ENCODE measurements at regions not wholly inside any gene's neighbourhood (a gene's known extent, or its start where the extent isn't known, plus 50 kb on each side); places are given as distances from the start of the nearest gene placed in this dataset.
"Not testable (repeated sequence)": the region's sequence is repeated elsewhere in the genome, so short reads cannot be mapped to it uniquely, and the experiment has no call there.

DNA sequence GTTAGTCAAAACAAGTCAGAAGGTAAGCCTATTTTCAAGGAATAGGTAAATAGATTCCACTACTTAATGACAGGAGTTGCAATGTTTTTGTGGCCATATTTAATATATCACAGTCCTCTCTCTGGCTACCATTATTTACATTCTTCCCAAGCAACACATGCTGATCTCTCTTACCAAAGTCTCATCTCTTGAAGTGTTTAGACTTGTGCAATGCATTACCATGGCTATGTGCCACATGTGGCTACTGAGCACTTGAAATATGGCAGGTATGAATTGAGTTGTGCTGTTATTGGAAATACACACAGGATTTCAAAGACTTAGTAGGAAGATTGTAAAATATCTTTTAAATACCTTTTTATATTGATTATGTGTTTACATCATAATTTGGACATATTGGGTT, 262.4 kb upstream of the PDE3A start:
- ATAC-seq (no peak), DNase-seq (ENCODE audit: low read depth, low spot score) (no peak)
- H3K27me3 ChIP-seq (ENCODE audit: control insufficient read depth, insufficient read depth, low read length): no peaks in the 10 kb centered on the region
- H3K9me3 ChIP-seq (ENCODE audit: control insufficient read depth, insufficient read depth, low read depth, low read length): no peaks in the 10 kb centered on the region
- H3K4me1 ChIP-seq (ENCODE audit: control insufficient read depth, insufficient read depth, low read length): no peaks in the 10 kb centered on the region
- H3K27ac ChIP-seq (ENCODE audit: low read length): no peak overlapping the region
- no TSS peak for BruUV-seq (replicated peaks)
- in situ Hi-C loops (cut with HindIII; ENCODE audit: low pct_unique_long_range_greater_than_20kb, low sequenced_read_pairs): no loop called here
- TF ChIP-seq, protein P1, sequence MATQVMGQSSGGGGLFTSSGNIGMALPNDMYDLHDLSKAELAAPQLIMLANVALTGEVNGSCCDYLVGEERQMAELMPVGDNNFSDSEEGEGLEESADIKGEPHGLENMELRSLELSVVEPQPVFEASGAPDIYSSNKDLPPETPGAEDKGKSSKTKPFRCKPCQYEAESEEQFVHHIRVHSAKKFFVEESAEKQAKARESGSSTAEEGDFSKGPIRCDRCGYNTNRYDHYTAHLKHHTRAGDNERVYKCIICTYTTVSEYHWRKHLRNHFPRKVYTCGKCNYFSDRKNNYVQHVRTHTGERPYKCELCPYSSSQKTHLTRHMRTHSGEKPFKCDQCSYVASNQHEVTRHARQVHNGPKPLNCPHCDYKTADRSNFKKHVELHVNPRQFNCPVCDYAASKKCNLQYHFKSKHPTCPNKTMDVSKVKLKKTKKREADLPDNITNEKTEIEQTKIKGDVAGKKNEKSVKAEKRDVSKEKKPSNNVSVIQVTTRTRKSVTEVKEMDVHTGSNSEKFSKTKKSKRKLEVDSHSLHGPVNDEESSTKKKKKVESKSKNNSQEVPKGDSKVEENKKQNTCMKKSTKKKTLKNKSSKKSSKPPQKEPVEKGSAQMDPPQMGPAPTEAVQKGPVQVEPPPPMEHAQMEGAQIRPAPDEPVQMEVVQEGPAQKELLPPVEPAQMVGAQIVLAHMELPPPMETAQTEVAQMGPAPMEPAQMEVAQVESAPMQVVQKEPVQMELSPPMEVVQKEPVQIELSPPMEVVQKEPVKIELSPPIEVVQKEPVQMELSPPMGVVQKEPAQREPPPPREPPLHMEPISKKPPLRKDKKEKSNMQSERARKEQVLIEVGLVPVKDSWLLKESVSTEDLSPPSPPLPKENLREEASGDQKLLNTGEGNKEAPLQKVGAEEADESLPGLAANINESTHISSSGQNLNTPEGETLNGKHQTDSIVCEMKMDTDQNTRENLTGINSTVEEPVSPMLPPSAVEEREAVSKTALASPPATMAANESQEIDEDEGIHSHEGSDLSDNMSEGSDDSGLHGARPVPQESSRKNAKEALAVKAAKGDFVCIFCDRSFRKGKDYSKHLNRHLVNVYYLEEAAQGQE (IDR thresholded peaks at IDR 0.05; ENCODE audit: insufficient read depth in 1 of 2, low read depth in 2 of 2, low read length in 1 of 2): no peak
- TF ChIP-seq SIN3A (IDR thresholded peaks at IDR 0.05; ENCODE audit: borderline replicate concordance, insufficient read depth, low read depth, low read length) (no peak), TCF7L2 (IDR thresholded peaks at IDR 0.05; ENCODE audit: low read depth, low read length) (no peak), POLR2AphosphoS5 (IDR thresholded peaks at IDR 0.05; ENCODE audit: low read depth, low read length) (no peak)
- TF ChIP-seq, protein P2, sequence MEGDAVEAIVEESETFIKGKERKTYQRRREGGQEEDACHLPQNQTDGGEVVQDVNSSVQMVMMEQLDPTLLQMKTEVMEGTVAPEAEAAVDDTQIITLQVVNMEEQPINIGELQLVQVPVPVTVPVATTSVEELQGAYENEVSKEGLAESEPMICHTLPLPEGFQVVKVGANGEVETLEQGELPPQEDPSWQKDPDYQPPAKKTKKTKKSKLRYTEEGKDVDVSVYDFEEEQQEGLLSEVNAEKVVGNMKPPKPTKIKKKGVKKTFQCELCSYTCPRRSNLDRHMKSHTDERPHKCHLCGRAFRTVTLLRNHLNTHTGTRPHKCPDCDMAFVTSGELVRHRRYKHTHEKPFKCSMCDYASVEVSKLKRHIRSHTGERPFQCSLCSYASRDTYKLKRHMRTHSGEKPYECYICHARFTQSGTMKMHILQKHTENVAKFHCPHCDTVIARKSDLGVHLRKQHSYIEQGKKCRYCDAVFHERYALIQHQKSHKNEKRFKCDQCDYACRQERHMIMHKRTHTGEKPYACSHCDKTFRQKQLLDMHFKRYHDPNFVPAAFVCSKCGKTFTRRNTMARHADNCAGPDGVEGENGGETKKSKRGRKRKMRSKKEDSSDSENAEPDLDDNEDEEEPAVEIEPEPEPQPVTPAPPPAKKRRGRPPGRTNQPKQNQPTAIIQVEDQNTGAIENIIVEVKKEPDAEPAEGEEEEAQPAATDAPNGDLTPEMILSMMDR (IDR thresholded peaks at IDR 0.05): no peak
- CTCF ChIA-PET: no interaction called here
- POLR2A ChIA-PET: no interaction called here
- no peak overlapping the region for H3K4me3 ChIP-seq (ENCODE audit: low read depth in 2 of 2, low read length in 2 of 2)
- no peaks in the 10 kb centered on the region for H3K36me3 ChIP-seq (ENCODE audit: control insufficient read depth, insufficient read depth, low read length)
- intact Hi-C loops (cut with micrococcal nuclease; ENCODE audit: unreplicated experiment): no loop called here

DNA sequence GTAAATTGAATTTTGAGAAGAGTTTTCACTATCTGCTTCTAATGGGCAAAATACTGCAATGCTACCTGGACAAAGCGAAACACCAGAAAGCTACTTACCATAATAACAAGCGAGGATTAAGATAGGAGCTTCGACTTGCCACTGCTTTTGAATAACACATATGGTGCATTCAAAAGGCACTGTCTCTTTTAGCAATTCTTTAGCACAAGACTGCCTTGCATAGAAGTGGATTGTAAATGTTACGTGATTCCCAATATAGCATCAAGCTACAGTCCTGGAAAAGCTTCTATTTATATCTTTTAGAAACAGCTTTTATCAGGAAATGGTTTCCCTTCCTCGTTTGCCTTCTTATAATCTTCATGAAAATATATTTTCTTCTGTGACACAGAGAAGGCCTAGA, 258.7 kb upstream of the PDE3A start:
- DNase-seq (ENCODE audit: low read depth, low spot score) (no peak), ATAC-seq (no peak)
- Histone ChIP-seq H3K9me3 (ENCODE audit: control insufficient read depth, insufficient read depth, low read depth, low read length) (no peaks in the 10 kb centered on the region), H3K27ac (ENCODE audit: low read length) (no peak overlapping the region), H3K36me3 (ENCODE audit: control insufficient read depth, insufficient read depth, low read length) (no peaks in the 10 kb centered on the region), H3K4me3 (ENCODE audit: low read depth in 2 of 2, low read length in 2 of 2) (no peak overlapping the region), H3K4me1 (ENCODE audit: control insufficient read depth, insufficient read depth, low read length) (no peaks in the 10 kb centered on the region), H3K27me3 (ENCODE audit: control insufficient read depth, insufficient read depth, low read length) (no peaks in the 10 kb centered on the region)
- POLR2A ChIA-PET: no interaction called here
- in situ Hi-C loops (cut with HindIII; ENCODE audit: low pct_unique_long_range_greater_than_20kb, low sequenced_read_pairs) (no loop called here), intact Hi-C loops (cut with micrococcal nuclease; ENCODE audit: unreplicated experiment) (no loop called here)
- BruUV-seq (replicated peaks): no TSS peak
- CTCF ChIA-PET: no interaction called here
- TF ChIP-seq POLR2AphosphoS5 (IDR thresholded peaks at IDR 0.05; ENCODE audit: low read depth, low read length): no peak
- TF ChIP-seq TCF7L2 (IDR thresholded peaks at IDR 0.05; ENCODE audit: low read depth, low read length): no peak
- TF ChIP-seq, protein P1 (IDR thresholded peaks at IDR 0.05; ENCODE audit: insufficient read depth in 1 of 2, low read depth in 2 of 2, low read length in 1 of 2): no peak
- no peak for TF ChIP-seq SIN3A (IDR thresholded peaks at IDR 0.05; ENCODE audit: borderline replicate concordance, insufficient read depth, low read depth, low read length)
- TF ChIP-seq, protein P2 (IDR thresholded peaks at IDR 0.05): no peak

DNA sequence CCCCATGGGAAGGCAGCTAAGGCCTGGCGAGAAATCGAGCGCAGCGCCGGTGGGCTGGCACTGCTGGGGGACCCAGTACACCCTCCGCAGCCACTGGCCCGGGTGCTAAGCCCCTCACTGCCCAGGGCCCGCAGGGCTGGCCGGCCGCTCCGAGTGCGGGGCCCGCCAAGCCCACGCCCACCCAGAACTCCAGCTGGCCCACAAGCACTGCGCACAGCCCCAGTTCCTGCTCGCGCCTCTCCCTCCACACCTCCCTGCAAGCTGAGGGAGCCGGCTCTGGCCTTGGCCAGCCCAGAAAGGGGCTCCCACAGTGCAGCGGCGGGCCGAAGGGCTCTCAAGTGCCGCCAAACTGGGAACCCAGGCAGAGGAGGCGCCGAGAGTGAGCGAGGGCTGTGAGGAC, 253.0 kb upstream of the PDE3A start:
- in situ Hi-C loops (cut with HindIII; ENCODE audit: low pct_unique_long_range_greater_than_20kb, low sequenced_read_pairs); DNase-seq (ENCODE audit: low read depth, low spot score); H3K27me3 ChIP-seq (ENCODE audit: control insufficient read depth, insufficient read depth, low read length); H3K36me3 ChIP-seq (ENCODE audit: control insufficient read depth, insufficient read depth, low read length); CTCF ChIA-PET; H3K4me3 ChIP-seq (ENCODE audit: low read depth in 2 of 2, low read length in 2 of 2); intact Hi-C loops (cut with micrococcal nuclease; ENCODE audit: unreplicated experiment); POLR2A ChIA-PET; H3K9me3 ChIP-seq (ENCODE audit: control insufficient read depth, insufficient read depth, low read depth, low read length); H3K4me1 ChIP-seq (ENCODE audit: control insufficient read depth, insufficient read depth, low read length); BruUV-seq (replicated peaks); ATAC-seq; H3K27ac ChIP-seq (ENCODE audit: low read length): not testable (repeated sequence)
